A549 (cell line): ENCODE measurements at regions not wholly inside any gene's neighbourhood (a gene's known extent, or its start where the extent isn't known, plus 50 kb on each side); places are given as distances from the start of the nearest gene placed in this dataset.

Experiments
- ATAC-seq, 2 experiments: fragments of 200-7000 bp in 1 of 2; fragments of >200 bp in 1 of 2; cut with Nextera tagmentation in 1 of 2; cut with Tn5 transposase in 1 of 2; 3 replicates each; pipeline versions ENCODE4 v1.8.0 to v1.9.1; 2018 to 2020; ENCODE audit warnings: mild to moderate bottlenecking in 1 of 2, moderate library complexity in 1 of 2
- CTCF ChIA-PET: fragments of 300-600 bp; sonication (Branson Sonifier 250); formaldehyde crosslinking; extraction: SDS; loops from one replicate; lab custom pipeline; 2021; ENCODE audit warnings: antibody characterized with exemption, inconsistent platforms; lab: Yijun Ruan, JAX
- POLR2A ChIA-PET: fragments of 350-600 bp; formaldehyde crosslinking; extraction: SDS; loops from one replicate; lab custom pipeline; 2021; ENCODE audit warnings: antibody characterized with exemption, inconsistent platforms; lab: Yijun Ruan, JAX
- DNase-seq, 2 experiments: peaks; one replicate each; pipeline versions ENCODE4 v3.0.0 to v3.0.0-alpha.2; 2011 to 2016; ENCODE audit warnings: low read depth in 1 of 2, low spot score in 1 of 2
- FAIRE-seq: peaks from 2 replicates; lab custom pipeline; 2011; peaks lifted over from hg19 to GRCh38; lab: Jason Lieb, UNC
- H3K27ac ChIP-seq, 2 experiments: fragments of >200 bp; sonication (Bioruptor Twin); formaldehyde crosslinking; 3 replicates each; pipeline ENCODE4 v1.5.1; 2016 to 2017
- H3K4me1 ChIP-seq: fragments of >200 bp; sonication (Bioruptor Twin); formaldehyde crosslinking; 3 replicates; pipeline ENCODE4 v1.6.1; 2016
- H3K4me2 ChIP-seq: fragments of >200 bp; sonication (Bioruptor Twin); formaldehyde crosslinking; 3 replicates; pipeline ENCODE4 v1.6.1; 2016
- H3K4me3 ChIP-seq: fragments of >200 bp; sonication (Bioruptor Twin); formaldehyde crosslinking; 3 replicates; pipeline ENCODE4 v1.5.1; 2016
- H3K9me3 ChIP-seq: fragments of >200 bp; sonication (Bioruptor Twin); formaldehyde crosslinking; 3 replicates; pipeline ENCODE4 v1.6.1; 2016
- EHF ChIP-seq: fragments of 250-450 bp; sonication (Bioruptor Pico); IDR thresholded peaks from 2 replicates; pipeline ENCODE4 v1.5.0; 2020; ENCODE audit warnings: mild to moderate bottlenecking
- ELK1 ChIP-seq: fragments of 150-350 bp; IDR thresholded peaks from 2 replicates; pipeline ENCODE4 v1.6.1; 2014; ENCODE audit warnings: low read depth, mild to moderate bottlenecking, low read length
- EP300 ChIP-seq, 2 experiments: fragments of >200 bp; sonication (Bioruptor Twin); formaldehyde crosslinking; IDR thresholded peaks; 2 replicates in 1 of 2; 3 replicates in 1 of 2; pipeline ENCODE4 v1.6.1; 2016 to 2017
- ESRRA ChIP-seq: fragments of 150-350 bp; IDR thresholded peaks from 2 replicates; pipeline ENCODE4 v1.6.1; 2014; ENCODE audit warnings: mild to moderate bottlenecking, low read length, borderline replicate concordance
- HES2 ChIP-seq: fragments of >200 bp; sonication (Bioruptor Twin); formaldehyde crosslinking; IDR thresholded peaks from 2 replicates; pipeline ENCODE4 v1.6.1; 2016
- HMGXB4 ChIP-seq: fragments of 250-450 bp; sonication (Bioruptor Pico); IDR thresholded peaks from 2 replicates; pipeline ENCODE4 v1.5.0; 2021; ENCODE audit warnings: mild to moderate bottlenecking, moderate library complexity, borderline replicate concordance
- PBX3 ChIP-seq: IDR thresholded peaks from 2 replicates; pipeline ENCODE4 v1.6.1; 2012
- PHF8 ChIP-seq: fragments of 200-600 bp; sonication (generic); IDR thresholded peaks from 2 replicates; pipeline ENCODE4 v1.6.1; 2016; ENCODE audit warnings: low read depth, mild to moderate bottlenecking, antibody characterized with exemption, moderate library complexity, borderline replicate concordance
- REST ChIP-seq: fragments of 200-600 bp; sonication (generic); IDR thresholded peaks from 2 replicates; pipeline ENCODE4 v1.6.1; 2016; ENCODE audit warnings: antibody characterized with exemption, mild to moderate bottlenecking, moderate library complexity
- RFX5 ChIP-seq: fragments of 450-650 bp; IDR thresholded peaks from 2 replicates; pipeline ENCODE4 v1.7.1; 2014; ENCODE audit warnings: antibody characterized with exemption, mild to moderate bottlenecking, moderate library complexity
- RNF2 ChIP-seq: fragments of 200-600 bp; sonication (generic); IDR thresholded peaks from 2 replicates; pipeline ENCODE4 v1.6.1; 2016; ENCODE audit warnings: low read depth, mild to moderate bottlenecking, antibody characterized with exemption, moderate library complexity, borderline replicate concordance
- ZC3H11A ChIP-seq: fragments of 450-650 bp; IDR thresholded peaks from 2 replicates; pipeline ENCODE4 v1.6.1; 2014; ENCODE audit warnings: antibody characterized with exemption, mild to moderate bottlenecking
- ZNF302 ChIP-seq: fragments of 250-450 bp; sonication (Bioruptor Pico); IDR thresholded peaks from 2 replicates; pipeline ENCODE4 v1.9.0; 2021; ENCODE audit warnings: inconsistent platforms, mild to moderate bottlenecking, moderate library complexity
- WGBS: methylation state at CpG from one replicate; pipeline ENCODE4 v1.1.6; 2017; ENCODE audit errors: missing lambda C conversion rate; 5-methylcytosine and 5-hydroxymethylcytosine counted together

GRCh38 chr4:186979961-186980745 lies 256.5 kb upstream of the FAT1 start:
- DNase-seq (no peak), FAIRE-seq (no peak), ATAC-seq (no peak)
- Histone ChIP-seq H3K9me3 (no peaks in the 10 kb centered on the region), H3K27ac (no peak overlapping the region), H3K4me2 (no peak overlapping the region), H3K4me3 (no peak overlapping the region), H3K4me1 (no peaks in the 10 kb centered on the region)
- POLR2A ChIA-PET, result no interaction called here
- TF ChIP-seq RNF2 (no peak), EHF (CRISPR knock-in tag) (no peak), HES2 (no peak), ZNF302 (no peak), ESRRA (no peak), ELK1 (no peak)
- WGBS, result 66% methylated on average over 12 of the region's 12 CpGs
- CTCF ChIA-PET, result no interaction called here

GRCh38 chr4:186981161-186981560 lies 257.5 kb upstream of the FAT1 start:
- Histone ChIP-seq H3K27ac (no peak overlapping the region), H3K4me3 (no peak overlapping the region), H3K4me1 (no peaks in the 10 kb centered on the region), H3K4me2 (no peak overlapping the region), H3K9me3 (no peaks in the 10 kb centered on the region)
- ChIA-PET POLR2A (no interaction called here), CTCF (interaction anchor here (0.6 kb wide), 1 partner anchor 451 kb away, joined by 3 read pairs; no protein-coding TSS in a partner anchor)
- DNase-seq, result no peak
- TF ChIP-seq HMGXB4 (CRISPR knock-in tag) (no peak), ZC3H11A (no peak), RFX5 (no peak), PBX3 (no peak), EP300 (IDR thresholded peaks at IDR 0.05) (no peak)
- ATAC-seq, result no peak
- no peak for FAIRE-seq
- 19% methylated on average over 2 of the region's 2 CpGs for WGBS

GRCh38 chr4:186982160-186982559 lies 258.5 kb upstream of the FAT1 start:
- Histone ChIP-seq H3K4me3 (no peak overlapping the region), H3K9me3 (no peaks in the 10 kb centered on the region), H3K4me1 (no peaks in the 10 kb centered on the region), H3K27ac (no peak overlapping the region), H3K4me2 (no peak overlapping the region)
- ATAC-seq (no peak), DNase-seq (no peak), FAIRE-seq (no peak)
- POLR2A ChIA-PET, result no interaction called here
- CTCF ChIA-PET, result no interaction called here
- TF ChIP-seq REST, result no peak
- TF ChIP-seq PHF8, result no peak
- WGBS, result 92% methylated on average over 7 of the region's 7 CpGs
